Keratinocyte (primary cell): ENCODE measurements at regions not wholly inside any gene's neighbourhood (a gene's known extent, or its start where the extent isn't known, plus 50 kb on each side); places are given as distances from the start of the nearest gene placed in this dataset.

Experiments
- DNase-seq: peaks from one replicate; pipeline ENCODE4 v3.0.0-alpha.2; 2011; ENCODE audit warnings: low read depth, missing footprints, low spot score
- FAIRE-seq: peaks from 2 replicates; lab custom pipeline; 2011; peaks lifted over from hg19 to GRCh38; lab: Jason Lieb, UNC
- H2AFZ ChIP-seq: 2 replicates; pipeline ENCODE4 v1.6.0; 2012; ENCODE audit warnings: low read length, control low read depth, inconsistent platforms; ENCODE audit not compliant: control insufficient read depth
- H3K27ac ChIP-seq: 2 replicates; pipeline ENCODE4 v1.5.1; 2011; ENCODE audit warnings: low read length; ENCODE audit not compliant: control insufficient read depth, insufficient read depth
- H3K27me3 ChIP-seq: 3 replicates; pipeline ENCODE4 v1.6.0; 2011; ENCODE audit warnings: low read length; ENCODE audit not compliant: control insufficient read depth, insufficient read depth; ENCODE audit errors: extremely low read depth
- H3K36me3 ChIP-seq, 2 experiments: 2 replicates in 1 of 2; 3 replicates in 1 of 2; pipeline ENCODE4 v1.5.1; 2011; ENCODE audit warnings: low read length in 2 of 2, mild to moderate bottlenecking in 1 of 2; ENCODE audit not compliant: control insufficient read depth in 2 of 2, insufficient read depth in 2 of 2; ENCODE audit errors: extremely low read depth in 1 of 2
- H3K4me1 ChIP-seq: 3 replicates; pipeline ENCODE4 v1.5.1; 2011; ENCODE audit warnings: low read length; ENCODE audit not compliant: control insufficient read depth, insufficient read depth; ENCODE audit errors: extremely low read depth
- H3K4me2 ChIP-seq: 3 replicates; pipeline ENCODE4 v1.6.0; 2011; ENCODE audit warnings: low read depth, low read length; ENCODE audit not compliant: control insufficient read depth, insufficient read depth; ENCODE audit errors: extremely low read depth
- H3K4me3 ChIP-seq, 3 experiments: fragments of 200-600 bp in 1 of 3; sonication (generic) in 1 of 3; 2 replicates in 2 of 3; 3 replicates in 1 of 3; pipeline ENCODE4 v1.5.1; 2011 to 2016; ENCODE audit warnings: low read length in 3 of 3, mild to moderate bottlenecking in 3 of 3, control low read depth in 2 of 3, inconsistent platforms in 1 of 3, low read depth in 1 of 3, mixed read lengths in 1 of 3, mixed run types in 1 of 3, moderate library complexity in 1 of 3; ENCODE audit not compliant: control insufficient read depth in 2 of 3, insufficient read depth in 2 of 3; ENCODE audit errors: extremely low read depth in 1 of 3
- H3K79me2 ChIP-seq: 2 replicates; pipeline ENCODE4 v1.6.0; 2012; ENCODE audit warnings: low read length; ENCODE audit not compliant: control insufficient read depth, insufficient read depth
- H3K9ac ChIP-seq: 3 replicates; pipeline ENCODE4 v1.6.0; 2011; ENCODE audit warnings: low read length; ENCODE audit not compliant: control insufficient read depth, insufficient read depth; ENCODE audit errors: extremely low read depth
- H3K9me1 ChIP-seq: 3 replicates; pipeline ENCODE4 v1.6.0; 2011; ENCODE audit warnings: low read length; ENCODE audit not compliant: control insufficient read depth, insufficient read depth; ENCODE audit errors: extremely low read depth
- H3K9me3 ChIP-seq: 2 replicates; pipeline ENCODE4 v1.5.1; 2012; ENCODE audit warnings: low read depth, low read length; ENCODE audit not compliant: control insufficient read depth
- H4K20me1 ChIP-seq: 3 replicates; pipeline ENCODE4 v1.6.0; 2011; ENCODE audit warnings: low read length; ENCODE audit not compliant: control insufficient read depth, insufficient read depth; ENCODE audit errors: extremely low read depth
- EZH2 ChIP-seq: IDR thresholded peaks from one replicate; pipeline ENCODE4 v1.6.1; 2012; ENCODE audit warnings: inconsistent platforms, mild to moderate bottlenecking, low read length, moderate library complexity
- dilution Hi-C: fragments of 300-500 bp; cut with MboI; formaldehyde crosslinking; loops from one replicate; pipeline ENCODE4 v1.7.0; 2020; ENCODE audit warnings: low sequenced_read_pairs; ENCODE audit not compliant: extremely low pct_ligation_motif_present
- TF ChIP-seq, protein P1 (sequence below), 3 experiments: IDR thresholded peaks in 1 of 3; conservative IDR thresholded peaks in 1 of 3; optimal IDR thresholded peaks in 1 of 3; 2 replicates in 2 of 3; 3 replicates in 1 of 3; pipeline versions ENCODE3 to v1.5.1; 2011; ENCODE audit warnings: low read length in 3 of 3, mild to moderate bottlenecking in 3 of 3, moderate library complexity in 2 of 3, control low read depth in 1 of 3, inconsistent platforms in 1 of 3; ENCODE audit not compliant: insufficient read depth in 2 of 3; ENCODE audit errors: extremely low read depth in 1 of 3

DNA sequence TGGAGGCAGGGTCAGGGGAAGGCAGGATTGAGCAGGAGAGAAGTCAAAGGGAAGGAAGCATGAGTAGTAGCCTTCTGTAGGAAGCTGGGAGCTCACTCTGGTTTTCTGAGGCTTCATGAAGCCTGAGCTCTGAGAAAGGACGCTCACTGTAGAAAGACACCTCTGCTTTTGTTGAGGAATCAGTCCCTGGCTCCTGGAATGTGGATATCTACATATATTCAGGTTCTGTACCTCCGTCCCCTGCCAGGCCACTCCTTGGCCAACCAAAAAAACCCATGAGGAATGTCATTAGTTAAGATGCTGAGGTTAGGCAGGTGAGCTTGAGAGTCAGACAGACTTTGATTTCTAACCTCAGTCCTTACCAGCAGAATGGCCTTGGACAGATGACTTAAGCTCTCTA, 283.5 kb upstream of the HABP2 start:
- Histone ChIP-seq H2AFZ (no peak overlapping the region), H4K20me1 (no peaks in the 10 kb centered on the region), H3K4me3 (no peak overlapping the region), H3K27me3 (no peaks in the 10 kb centered on the region), H3K79me2 (no peaks in the 10 kb centered on the region), H3K36me3 (no peaks in the 10 kb centered on the region), H3K9ac (no peak overlapping the region), H3K9me3 (no peaks in the 10 kb centered on the region), H3K4me1 (no peaks in the 10 kb centered on the region), H3K9me1 (no peaks in the 10 kb centered on the region), H3K27ac (no peak overlapping the region), H3K4me2 (no peak overlapping the region)
- no peak for FAIRE-seq
- no peak for DNase-seq
- TF ChIP-seq, protein P1, sequence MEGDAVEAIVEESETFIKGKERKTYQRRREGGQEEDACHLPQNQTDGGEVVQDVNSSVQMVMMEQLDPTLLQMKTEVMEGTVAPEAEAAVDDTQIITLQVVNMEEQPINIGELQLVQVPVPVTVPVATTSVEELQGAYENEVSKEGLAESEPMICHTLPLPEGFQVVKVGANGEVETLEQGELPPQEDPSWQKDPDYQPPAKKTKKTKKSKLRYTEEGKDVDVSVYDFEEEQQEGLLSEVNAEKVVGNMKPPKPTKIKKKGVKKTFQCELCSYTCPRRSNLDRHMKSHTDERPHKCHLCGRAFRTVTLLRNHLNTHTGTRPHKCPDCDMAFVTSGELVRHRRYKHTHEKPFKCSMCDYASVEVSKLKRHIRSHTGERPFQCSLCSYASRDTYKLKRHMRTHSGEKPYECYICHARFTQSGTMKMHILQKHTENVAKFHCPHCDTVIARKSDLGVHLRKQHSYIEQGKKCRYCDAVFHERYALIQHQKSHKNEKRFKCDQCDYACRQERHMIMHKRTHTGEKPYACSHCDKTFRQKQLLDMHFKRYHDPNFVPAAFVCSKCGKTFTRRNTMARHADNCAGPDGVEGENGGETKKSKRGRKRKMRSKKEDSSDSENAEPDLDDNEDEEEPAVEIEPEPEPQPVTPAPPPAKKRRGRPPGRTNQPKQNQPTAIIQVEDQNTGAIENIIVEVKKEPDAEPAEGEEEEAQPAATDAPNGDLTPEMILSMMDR (optimal IDR thresholded peaks at IDR 0.05 in 1 of 3, IDR thresholded peaks at IDR 0.05 in 1 of 3, conservative IDR thresholded peaks at IDR 0.05 in 1 of 3; ENCODE audit: extremely low read depth in 1 of 3, insufficient read depth in 2 of 3, low read length in 3 of 3) = no peak
- no peak for TF ChIP-seq EZH2
- dilution Hi-C loops = no loop called here

DNA sequence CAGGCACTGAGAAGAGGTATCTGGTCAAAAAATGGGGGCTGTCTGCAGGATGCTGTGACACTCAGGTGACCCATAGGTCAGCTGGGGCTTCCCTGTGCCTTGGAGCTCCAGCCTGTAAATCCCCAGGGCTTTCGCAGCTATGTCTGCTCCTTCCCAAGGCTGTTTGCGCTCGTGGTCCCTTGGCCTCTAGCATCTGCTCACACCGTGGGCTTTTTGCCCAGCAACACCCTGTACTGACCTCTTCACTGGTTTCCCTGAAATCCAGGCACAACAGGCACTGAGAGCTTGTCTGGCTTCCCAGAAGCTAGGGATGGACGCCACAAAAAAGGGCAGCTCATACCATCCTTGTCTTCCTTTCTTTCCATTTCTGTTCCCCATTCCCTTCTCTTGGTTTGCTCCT, 280.3 kb upstream of the HABP2 start:
- Histone ChIP-seq H3K4me2 (no peak overlapping the region), H4K20me1 (no peaks in the 10 kb centered on the region), H3K9ac (no peak overlapping the region), H3K4me3 (no peak overlapping the region), H2AFZ (no peak overlapping the region), H3K27me3 (no peaks in the 10 kb centered on the region), H3K79me2 (no peaks in the 10 kb centered on the region), H3K9me1 (no peaks in the 10 kb centered on the region), H3K36me3 (no peaks in the 10 kb centered on the region), H3K27ac (no peak overlapping the region), H3K4me1 (no peaks in the 10 kb centered on the region), H3K9me3 (no peaks in the 10 kb centered on the region)
- TF ChIP-seq EZH2 = no peak
- TF ChIP-seq, protein P1 (optimal IDR thresholded peaks at IDR 0.05 in 1 of 3, IDR thresholded peaks at IDR 0.05 in 1 of 3, conservative IDR thresholded peaks at IDR 0.05 in 1 of 3; ENCODE audit: extremely low read depth in 1 of 3, insufficient read depth in 2 of 3, low read length in 3 of 3) = no peak
- DNase-seq (no peak), FAIRE-seq (no peak)
- dilution Hi-C loops = no loop called here
